Uterus (tissue), 3 donors: ENCODE measurements at regions not wholly inside any gene's neighbourhood (a gene's known extent, or its start where the extent isn't known, plus 50 kb on each side); places are given as distances from the start of the nearest gene placed in this dataset.

Source experiments
- DNase-seq, 2 donors: peaks; one replicate each; pipeline ENCODE4 v3.0.0-alpha.2; 2019 to 2020
- H3K27ac ChIP-seq, 2 donors: fragments of 200-600 bp; sonication (generic); 1 replicate in 1 of 2; 2 replicates in 1 of 2; pipeline ENCODE4 v1.5.1; 2016 to 2018
- H3K27me3 ChIP-seq, 2 donors: fragments of 200-600 bp; sonication (generic); one replicate each; pipeline ENCODE4 v1.5.1; 2018 to 2019; ENCODE audit warnings: control low read depth in 1 of 2
- H3K36me3 ChIP-seq, 2 donors: fragments of 200-600 bp; sonication (generic); one replicate each; pipeline ENCODE4 v1.5.1; 2019; ENCODE audit warnings: control low read depth in 1 of 2
- H3K4me1 ChIP-seq, 2 donors: fragments of 200-600 bp; sonication (generic); one replicate each; pipeline ENCODE4 v1.5.1; 2018 to 2019; ENCODE audit warnings: control low read depth in 1 of 2
- H3K4me3 ChIP-seq, 2 donors: fragments of 200-600 bp; sonication (generic); 1 replicate in 1 of 2; 2 replicates in 1 of 2; pipeline ENCODE4 v1.5.1; 2018 to 2019; ENCODE audit warnings: mild to moderate bottlenecking in 1 of 2
- H3K9me3 ChIP-seq, 2 donors: fragments of 200-600 bp; sonication (generic); one replicate each; pipeline ENCODE4 v1.5.1; 2019; ENCODE audit warnings: control low read depth in 1 of 2
- POLR2A ChIP-seq, 2 donors: fragments of 450-650 bp; IDR thresholded peaks; one replicate each; pipeline ENCODE4 v1.6.1; 2016; ENCODE audit warnings: antibody characterized with exemption in 2 of 2, mild to moderate bottlenecking in 1 of 2, moderate library complexity in 1 of 2
- intact Hi-C: fragments of 100-400 bp; cut with DNase I; formaldehyde crosslinking; loops from one replicate; pipeline ENCODE4 v1.15.1; 2023; ENCODE audit warnings: low total_unique reads
- TF ChIP-seq, protein P1 (sequence below), 4 experiments: fragments of 200-600 bp in 2 of 4; fragments of 450-650 bp in 2 of 4; sonication (generic) in 2 of 4; IDR thresholded peaks; one replicate each; pipeline ENCODE4 v1.5.1; 2016 to 2019; ENCODE audit warnings: antibody characterized with exemption in 4 of 4, mild to moderate bottlenecking in 2 of 4, moderate library complexity in 1 of 4
- donor health status: DM: yes; HTN: yes; CAD: no.

GRCh38 chr12:34343766-34344165, 321.5 kb downstream of the ALG10 start:
- Histone ChIP-seq H3K27me3 (no peaks in the 10 kb centered on the region), H3K9me3 (peaks cover 0 to 24% of the 10 kb centered on the region in 2 donors)

DNA sequence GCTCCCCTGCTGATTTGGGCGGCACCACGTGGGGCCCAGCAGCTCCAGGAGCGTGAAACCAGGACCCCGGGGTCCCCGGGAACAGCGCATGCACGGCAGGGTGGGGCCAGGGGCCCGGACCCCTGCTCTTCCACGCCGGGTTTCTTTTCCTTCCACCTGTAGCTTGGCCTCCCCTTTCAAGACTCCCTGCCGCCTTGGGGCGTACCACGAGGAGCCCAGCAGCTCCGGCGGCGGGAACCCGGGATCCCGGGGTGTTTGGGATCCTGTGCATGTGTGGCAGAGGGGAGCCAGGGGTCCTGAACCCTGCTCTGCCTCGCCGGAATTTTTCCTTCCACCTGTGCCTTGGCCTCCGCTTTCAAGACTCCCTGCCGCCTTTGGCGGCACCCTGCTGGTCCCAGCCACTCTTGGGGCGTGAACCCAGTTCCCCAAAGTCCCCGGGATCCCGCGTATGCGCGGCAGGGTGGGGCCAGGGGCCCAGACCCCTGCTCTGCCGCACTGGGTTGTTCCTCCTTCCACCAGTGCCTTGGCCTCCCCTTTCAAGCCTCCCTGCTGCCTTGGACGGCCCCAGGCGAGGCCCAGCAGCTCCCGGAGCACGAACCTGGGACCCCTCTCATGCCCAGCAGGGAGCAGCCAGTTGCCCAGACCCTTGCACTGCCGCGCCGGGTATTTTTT, 322.7 kb downstream of the ALG10 start:
- DNase-seq = no peak
- Histone ChIP-seq H3K27ac (no peak overlapping the region), H3K9me3 (peaks cover 0 to 20% of the 10 kb centered on the region in 2 donors), H3K36me3 (no peaks in the 10 kb centered on the region), H3K4me3 (no peak overlapping the region), H3K4me1 (no peaks in the 10 kb centered on the region), H3K27me3 (no peaks in the 10 kb centered on the region)
- TF ChIP-seq, protein P1, sequence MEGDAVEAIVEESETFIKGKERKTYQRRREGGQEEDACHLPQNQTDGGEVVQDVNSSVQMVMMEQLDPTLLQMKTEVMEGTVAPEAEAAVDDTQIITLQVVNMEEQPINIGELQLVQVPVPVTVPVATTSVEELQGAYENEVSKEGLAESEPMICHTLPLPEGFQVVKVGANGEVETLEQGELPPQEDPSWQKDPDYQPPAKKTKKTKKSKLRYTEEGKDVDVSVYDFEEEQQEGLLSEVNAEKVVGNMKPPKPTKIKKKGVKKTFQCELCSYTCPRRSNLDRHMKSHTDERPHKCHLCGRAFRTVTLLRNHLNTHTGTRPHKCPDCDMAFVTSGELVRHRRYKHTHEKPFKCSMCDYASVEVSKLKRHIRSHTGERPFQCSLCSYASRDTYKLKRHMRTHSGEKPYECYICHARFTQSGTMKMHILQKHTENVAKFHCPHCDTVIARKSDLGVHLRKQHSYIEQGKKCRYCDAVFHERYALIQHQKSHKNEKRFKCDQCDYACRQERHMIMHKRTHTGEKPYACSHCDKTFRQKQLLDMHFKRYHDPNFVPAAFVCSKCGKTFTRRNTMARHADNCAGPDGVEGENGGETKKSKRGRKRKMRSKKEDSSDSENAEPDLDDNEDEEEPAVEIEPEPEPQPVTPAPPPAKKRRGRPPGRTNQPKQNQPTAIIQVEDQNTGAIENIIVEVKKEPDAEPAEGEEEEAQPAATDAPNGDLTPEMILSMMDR (IDR thresholded peaks at IDR 0.05) = no peak
- TF ChIP-seq POLR2A (IDR thresholded peaks at IDR 0.05) = no peak
- intact Hi-C loops = no loop called here

More at GRCh38 chr12:34343766-34344165, 321.5 kb downstream of the ALG10 start:
- Histone ChIP-seq H3K36me3 (no peaks in the 10 kb centered on the region), H3K27ac (no peak overlapping the region), H3K4me1 (no peaks in the 10 kb centered on the region), H3K4me3 (no peak overlapping the region)
- no peak for DNase-seq
- no peak for TF ChIP-seq POLR2A (IDR thresholded peaks at IDR 0.05)
- TF ChIP-seq, protein P1 (IDR thresholded peaks at IDR 0.05) = no peak
- intact Hi-C loops = no loop called here

- Histone ChIP-seq H3K4me1 (no peaks in the 10 kb centered on the region), H3K36me3 (no peaks in the 10 kb centered on the region), H3K9me3 (peaks cover 0 to 16% of the 10 kb centered on the region in 2 donors), H3K4me3 (no peak overlapping the region), H3K27ac (no peak overlapping the region), H3K27me3 (no peaks in the 10 kb centered on the region)
- TF ChIP-seq, protein P1 (IDR thresholded peaks at IDR 0.05) = no peak
- no peak for TF ChIP-seq POLR2A (IDR thresholded peaks at IDR 0.05)
- intact Hi-C loops = no loop called here
- DNase-seq = no peak
These were observed 323.5 kb downstream of the ALG10 start for GRCh38 chr12:34345801-34346200.

DNA sequence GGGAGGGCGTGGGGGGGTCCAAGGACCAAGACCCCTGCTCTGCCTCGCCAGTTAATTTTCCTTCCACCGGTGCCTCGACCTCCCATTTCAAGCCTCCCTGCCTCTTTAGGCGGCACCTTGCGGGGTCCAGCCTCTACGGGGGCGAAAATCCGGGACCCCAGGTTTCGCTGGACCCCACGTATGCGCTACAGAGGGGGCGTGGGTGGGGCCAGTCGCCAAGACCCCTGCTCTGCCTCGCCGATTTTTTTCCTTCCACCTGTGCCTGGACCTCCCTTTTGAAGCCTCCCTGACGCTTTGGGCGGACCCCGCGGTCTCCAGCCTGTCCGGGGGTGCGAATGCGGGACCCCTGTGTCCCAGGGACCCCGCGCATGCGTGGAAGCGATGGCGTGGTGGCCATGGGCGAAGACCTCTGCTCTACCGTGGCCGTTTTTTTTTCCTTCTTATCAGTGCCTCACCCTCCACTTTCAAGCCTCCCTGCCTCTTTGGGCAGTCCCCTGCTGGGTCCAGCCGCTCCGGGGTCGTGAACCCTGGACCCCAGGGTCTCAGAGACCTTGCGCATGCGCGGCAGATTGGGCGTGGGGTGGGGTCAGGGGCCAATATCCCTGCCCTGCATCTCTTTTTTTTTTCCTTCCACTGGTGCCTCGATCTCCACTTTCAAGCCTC, 324.2 kb downstream of the ALG10 start:
- DNase-seq = no peak
- intact Hi-C loops = no loop called here
- H3K4me3 ChIP-seq = no peak overlapping the region
- H3K36me3 ChIP-seq = no peaks in the 10 kb centered on the region
- no peak overlapping the region for H3K27ac ChIP-seq
- no peak for TF ChIP-seq POLR2A (IDR thresholded peaks at IDR 0.05)
- TF ChIP-seq, protein P1 (IDR thresholded peaks at IDR 0.05) = no peak
- H3K4me1 ChIP-seq = no peaks in the 10 kb centered on the region
- no peaks in the 10 kb centered on the region for H3K27me3 ChIP-seq
- H3K9me3 ChIP-seq = peaks cover 0 to 10% of the 10 kb centered on the region in 2 donors

- no peak for DNase-seq
- Histone ChIP-seq H3K4me3 (no peak overlapping the region), H3K9me3 (peaks cover 0 to 10% of the 10 kb centered on the region in 2 donors), H3K36me3 (no peaks in the 10 kb centered on the region), H3K27me3 (no peaks in the 10 kb centered on the region), H3K27ac (no peak overlapping the region), H3K4me1 (no peaks in the 10 kb centered on the region)
- intact Hi-C loops = no loop called here
- TF ChIP-seq, protein P1 (IDR thresholded peaks at IDR 0.05) = no peak
- no peak for TF ChIP-seq POLR2A (IDR thresholded peaks at IDR 0.05)
These were observed 325.1 kb downstream of the ALG10 start for GRCh38 chr12:34347367-34347766.
